ENCODE measurements at regions not wholly inside any gene's neighbourhood (a gene's known extent, or its start where the extent isn't known, plus 50 kb on each side); places are given as distances from the start of the nearest gene placed in this dataset.
A peak's percentile ranks its signal among the peaks of the same experiment; 100 is the strongest.

GRCh38 chr2:38489846-38490245 is 112.8 kb upstream of the ATL2 start:
- Histone ChIP-seq H3K79me2 (ENCODE audit: control insufficient read depth, low read length) (no peaks in the 10 kb centered on the region), H3K9me2 (replicated peaks; ENCODE audit: control insufficient read depth, low read length) (no peaks in the 10 kb centered on the region), H3F3A (ENCODE audit: control insufficient read depth, insufficient read depth) (0 out of 2 replicates have a peak, but pooled peaks cover 2% of the 10 kb centered on the region), H3K4me3 (ENCODE audit: low read length) (no peak overlapping the region), H3K4me2 (ENCODE audit: low read length) (no peak overlapping the region), H3K4me1 (ENCODE audit: control insufficient read depth, low read length) (no peaks in the 10 kb centered on the region), H3K9me3 (ENCODE audit: control insufficient read depth, insufficient read depth, low read length) (no peaks in the 10 kb centered on the region), H4K20me1 (ENCODE audit: control insufficient read depth, insufficient read depth, low read depth, low read length) (no peaks in the 10 kb centered on the region), H3K27ac (ENCODE audit: low read depth, low read length) (no peak overlapping the region), H3K36me3 (ENCODE audit: control insufficient read depth, low read length) (no peaks in the 10 kb centered on the region), H3K27me3 (ENCODE audit: control insufficient read depth, low read length) (peaks cover 9% of the 10 kb centered on the region)
- TF ChIP-seq EZH2phosphoT487 (IDR thresholded peaks at IDR 0.05; ENCODE audit: borderline replicate concordance, low read length), result no peak
- TF ChIP-seq CTCF (IDR thresholded peaks at IDR 0.05; ENCODE audit: low read depth, low read length, poor library complexity, severe bottlenecking), result no peak

- no peaks in the 10 kb centered on the region for H3K79me2 ChIP-seq (ENCODE audit: control insufficient read depth, low read length)
- no peaks in the 10 kb centered on the region for H3K9me2 ChIP-seq (replicated peaks; ENCODE audit: control insufficient read depth, low read length)
- no peaks in the 10 kb centered on the region for H3K36me3 ChIP-seq (ENCODE audit: control insufficient read depth, low read length)
- H3K4me3 ChIP-seq (ENCODE audit: low read length), result no peak overlapping the region
- H4K20me1 ChIP-seq (ENCODE audit: control insufficient read depth, insufficient read depth, low read depth, low read length), result no peaks in the 10 kb centered on the region
- no peak overlapping the region for H3K27ac ChIP-seq (ENCODE audit: low read depth, low read length)
- H3K27me3 ChIP-seq (ENCODE audit: control insufficient read depth, low read length), result no peaks in the 10 kb centered on the region
- H3K9me3 ChIP-seq (ENCODE audit: control insufficient read depth, insufficient read depth, low read length), result no peaks in the 10 kb centered on the region
- H3F3A ChIP-seq (ENCODE audit: control insufficient read depth, insufficient read depth), result 0 out of 2 replicates have a peak, but pooled peaks cover 2% of the 10 kb centered on the region
- no peaks in the 10 kb centered on the region for H3K4me1 ChIP-seq (ENCODE audit: control insufficient read depth, low read length)
- TF ChIP-seq EZH2phosphoT487 (IDR thresholded peaks at IDR 0.05; ENCODE audit: borderline replicate concordance, low read length), result no peak
- no peak for TF ChIP-seq CTCF (IDR thresholded peaks at IDR 0.05; ENCODE audit: low read depth, low read length, poor library complexity, severe bottlenecking)
- no peak overlapping the region for H3K4me2 ChIP-seq (ENCODE audit: low read length)
These were observed 110.8 kb upstream of the ATL2 start for GRCh38 chr2:38487852-38488251.

- H3K36me3 ChIP-seq (ENCODE audit: control insufficient read depth, low read length), result no peaks in the 10 kb centered on the region
- TF ChIP-seq EZH2phosphoT487 (IDR thresholded peaks at IDR 0.05; ENCODE audit: borderline replicate concordance, low read length), result no peak
These were observed 109.3 kb upstream of the ATL2 start for GRCh38 chr2:38486213-38487026.

GRCh38 chr2:38485734-38486133 is 108.7 kb upstream of the ATL2 start:
- Histone ChIP-seq H3K4me3 (ENCODE audit: low read length) (no peak overlapping the region), H3K36me3 (ENCODE audit: control insufficient read depth, low read length) (no peaks in the 10 kb centered on the region), H3F3A (ENCODE audit: control insufficient read depth, insufficient read depth) (0 out of 2 replicates have a peak, but pooled peaks cover 2% of the 10 kb centered on the region), H3K9me3 (ENCODE audit: control insufficient read depth, insufficient read depth, low read length) (peaks cover 3% of the 10 kb centered on the region), H4K20me1 (ENCODE audit: control insufficient read depth, insufficient read depth, low read depth, low read length) (no peaks in the 10 kb centered on the region), H3K4me2 (ENCODE audit: low read length) (no peak overlapping the region), H3K9me2 (replicated peaks; ENCODE audit: control insufficient read depth, low read length) (no peaks in the 10 kb centered on the region), H3K27me3 (ENCODE audit: control insufficient read depth, low read length) (no peaks in the 10 kb centered on the region), H3K79me2 (ENCODE audit: control insufficient read depth, low read length) (no peaks in the 10 kb centered on the region), H3K27ac (ENCODE audit: low read depth, low read length) (no peak overlapping the region), H3K4me1 (ENCODE audit: control insufficient read depth, low read length) (no peaks in the 10 kb centered on the region)
- TF ChIP-seq EZH2phosphoT487 (IDR thresholded peaks at IDR 0.05; ENCODE audit: borderline replicate concordance, low read length), result no peak
- peak; percentile 23 for TF ChIP-seq CTCF (IDR thresholded peaks at IDR 0.05; ENCODE audit: low read depth, low read length, poor library complexity, severe bottlenecking)

More at GRCh38 chr2:38486213-38487026, 109.3 kb upstream of the ATL2 start:
- no peak overlapping the region for H3K4me3 ChIP-seq (ENCODE audit: low read length)
- no peaks in the 10 kb centered on the region for H3K27me3 ChIP-seq (ENCODE audit: control insufficient read depth, low read length)
- no peaks in the 10 kb centered on the region for H3K4me1 ChIP-seq (ENCODE audit: control insufficient read depth, low read length)
- H3K79me2 ChIP-seq (ENCODE audit: control insufficient read depth, low read length), result no peaks in the 10 kb centered on the region
- H3K9me3 ChIP-seq (ENCODE audit: control insufficient read depth, insufficient read depth, low read length), result no peaks in the 10 kb centered on the region
- no peaks in the 10 kb centered on the region for H4K20me1 ChIP-seq (ENCODE audit: control insufficient read depth, insufficient read depth, low read depth, low read length)
- 0 out of 2 replicates have a peak, but pooled peaks cover 2% of the 10 kb centered on the region for H3F3A ChIP-seq (ENCODE audit: control insufficient read depth, insufficient read depth)
- H3K27ac ChIP-seq (ENCODE audit: low read depth, low read length), result no peak overlapping the region
- no peak overlapping the region for H3K4me2 ChIP-seq (ENCODE audit: low read length)
- no peaks in the 10 kb centered on the region for H3K9me2 ChIP-seq (replicated peaks; ENCODE audit: control insufficient read depth, low read length)
